ENCODE measurements at regions not wholly inside any gene's neighbourhood (a gene's known extent, or its start where the extent isn't known, plus 50 kb on each side); places are given as distances from the start of the nearest gene placed in this dataset.

DNA sequence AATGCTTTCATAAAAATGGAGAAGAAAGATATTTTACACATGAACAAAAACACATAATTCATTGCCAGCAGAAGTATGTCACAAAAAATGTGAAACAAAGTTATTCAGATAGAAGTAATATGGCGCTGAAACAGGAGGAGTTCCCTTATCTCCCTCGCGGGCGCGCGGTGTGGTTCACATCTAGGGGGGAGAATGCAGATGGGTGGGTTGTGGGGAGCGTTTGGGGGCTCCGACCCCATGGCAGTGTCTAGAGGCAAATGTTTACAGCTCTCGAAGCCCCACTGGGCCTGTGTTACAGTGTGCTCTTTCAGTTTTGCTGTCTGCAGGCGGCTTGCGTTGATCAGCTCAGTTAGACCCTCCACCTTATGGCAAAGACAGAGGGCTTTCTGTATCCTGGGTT is 297.5 kb downstream of the CGGBP1 start (continued):
- TF ChIP-seq, protein P1, sequence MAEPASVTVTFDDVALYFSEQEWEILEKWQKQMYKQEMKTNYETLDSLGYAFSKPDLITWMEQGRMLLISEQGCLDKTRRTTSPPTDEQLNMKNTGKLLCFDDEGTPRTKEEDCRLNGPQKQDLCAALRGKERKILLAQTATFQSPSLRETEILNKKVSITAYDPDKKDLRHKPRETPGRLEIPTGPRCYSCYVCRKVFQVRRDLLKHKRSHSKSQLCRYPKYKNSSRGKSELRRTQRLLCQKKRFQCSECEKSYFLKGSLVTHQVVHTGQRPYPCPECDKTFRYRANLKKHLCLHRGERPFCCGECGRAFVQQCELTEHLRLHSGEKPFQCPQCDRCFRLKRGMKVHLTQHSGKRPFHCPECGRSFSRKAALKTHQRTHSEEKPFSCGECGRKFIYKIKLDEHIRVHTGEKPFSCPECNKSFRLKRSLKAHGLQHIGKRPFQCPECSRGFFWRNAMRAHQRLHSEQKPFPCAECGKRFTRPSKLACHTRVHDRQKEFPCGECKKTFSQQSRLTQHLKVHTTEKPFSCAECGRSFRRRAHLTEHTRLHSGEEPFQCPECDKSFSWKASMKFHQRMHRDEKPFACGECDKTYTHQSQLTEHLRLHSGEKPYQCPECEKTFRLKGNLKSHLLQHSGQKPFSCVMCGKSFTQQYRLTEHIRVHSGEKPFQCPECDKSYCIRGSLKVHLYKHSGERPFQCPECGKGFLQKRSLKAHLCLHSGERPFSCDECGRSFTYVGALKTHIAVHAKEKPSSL (CRISPR knock-in tag; conservative IDR thresholded peaks at IDR 0.05), result no peak
- TF ChIP-seq EMX1 (CRISPR knock-in tag; IDR thresholded peaks at IDR 0.05) (no peak), ATF3 (CRISPR knock-in tag; conservative IDR thresholded peaks at IDR 0.05) (no peak), USF2 (CRISPR knock-in tag; IDR thresholded peaks at IDR 0.05) (no peak), ARID4B (CRISPR knock-in tag; IDR thresholded peaks at IDR 0.05; ENCODE audit: borderline replicate concordance) (no peak)

- no peak for TF ChIP-seq SMAD3 (CRISPR knock-in tag; IDR thresholded peaks at IDR 0.05; ENCODE audit: borderline replicate concordance)
- no peak for TF ChIP-seq ETV6 (CRISPR knock-in tag; IDR thresholded peaks at IDR 0.05)
- TF ChIP-seq ZNF671 (CRISPR knock-in tag; IDR thresholded peaks at IDR 0.05), result no peak
- TF ChIP-seq ZNF138 (CRISPR knock-in tag; conservative IDR thresholded peaks at IDR 0.05), result no peak
- no peak for TF ChIP-seq ESRRA (CRISPR knock-in tag; IDR thresholded peaks at IDR 0.05; ENCODE audit: borderline replicate concordance)
- no peak for TF ChIP-seq FOXK1 (CRISPR knock-in tag; IDR thresholded peaks at IDR 0.05)
- no peak for TF ChIP-seq NR3C1 (CRISPR knock-in tag; conservative IDR thresholded peaks at IDR 0.05; ENCODE audit: low read depth)
- TF ChIP-seq, protein P2, sequence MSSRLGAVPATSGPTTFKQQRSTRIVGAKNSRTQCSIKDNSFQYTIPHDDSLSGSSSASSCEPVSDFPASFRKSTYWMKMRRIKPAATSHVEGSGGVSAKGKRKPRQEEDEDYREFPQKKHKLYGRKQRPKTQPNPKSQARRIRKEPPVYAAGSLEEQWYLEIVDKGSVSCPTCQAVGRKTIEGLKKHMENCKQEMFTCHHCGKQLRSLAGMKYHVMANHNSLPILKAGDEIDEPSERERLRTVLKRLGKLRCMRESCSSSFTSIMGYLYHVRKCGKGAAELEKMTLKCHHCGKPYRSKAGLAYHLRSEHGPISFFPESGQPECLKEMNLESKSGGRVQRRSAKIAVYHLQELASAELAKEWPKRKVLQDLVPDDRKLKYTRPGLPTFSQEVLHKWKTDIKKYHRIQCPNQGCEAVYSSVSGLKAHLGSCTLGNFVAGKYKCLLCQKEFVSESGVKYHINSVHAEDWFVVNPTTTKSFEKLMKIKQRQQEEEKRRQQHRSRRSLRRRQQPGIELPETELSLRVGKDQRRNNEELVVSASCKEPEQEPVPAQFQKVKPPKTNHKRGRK (CRISPR knock-in tag; IDR thresholded peaks at IDR 0.05; ENCODE audit: borderline replicate concordance), result no peak
- TF ChIP-seq CDX4 (CRISPR knock-in tag; IDR thresholded peaks at IDR 0.05; ENCODE audit: borderline replicate concordance), result no peak
- TF ChIP-seq TEAD1 (CRISPR knock-in tag; IDR thresholded peaks at IDR 0.05), result no peak
- no peak for TF ChIP-seq CREB1 (CRISPR knock-in tag; IDR thresholded peaks at IDR 0.05)
- no peak for TF ChIP-seq OVOL2 (CRISPR knock-in tag; IDR thresholded peaks at IDR 0.05; ENCODE audit: borderline replicate concordance)
- ChIA-PET POLR2A (no interaction called here), CTCF (interaction anchor here (1.8 kb wide), 1 partner anchor 15 kb away, joined by 4 read pairs; no protein-coding TSS in a partner anchor)
- ATAC-seq (no peak), DNase-seq (ENCODE audit: low spot score) (no peak)
- Mint-ChIP-seq H3K27ac (no peak overlapping the region), H3K9me3 (peaks cover 14% of the 10 kb centered on the region), H3K27me3 (ENCODE audit: low read depth) (no peaks in the 10 kb centered on the region), H3K4me3 (no peak overlapping the region), H3K36me3 (peaks cover 2% of the 10 kb centered on the region), H3K4me1 (peaks cover 8% of the 10 kb centered on the region)
These were observed 302.2 kb downstream of the CGGBP1 start for GRCh38 chr3:87756616-87757015.
